Effector CD8-positive, alpha-beta T cell (primary cell): ENCODE measurements at regions not wholly inside any gene's neighbourhood (a gene's known extent, or its start where the extent isn't known, plus 50 kb on each side); places are given as distances from the start of the nearest gene placed in this dataset.
"Not testable (repeated sequence)": the region's sequence is repeated elsewhere in the genome, so short reads cannot be mapped to it uniquely, and the experiment has no call there.

Experiments
- DNase-seq: peaks from one replicate; lab custom pipeline; 2025; lab: John Stamatoyannopoulos, UW

DNA sequence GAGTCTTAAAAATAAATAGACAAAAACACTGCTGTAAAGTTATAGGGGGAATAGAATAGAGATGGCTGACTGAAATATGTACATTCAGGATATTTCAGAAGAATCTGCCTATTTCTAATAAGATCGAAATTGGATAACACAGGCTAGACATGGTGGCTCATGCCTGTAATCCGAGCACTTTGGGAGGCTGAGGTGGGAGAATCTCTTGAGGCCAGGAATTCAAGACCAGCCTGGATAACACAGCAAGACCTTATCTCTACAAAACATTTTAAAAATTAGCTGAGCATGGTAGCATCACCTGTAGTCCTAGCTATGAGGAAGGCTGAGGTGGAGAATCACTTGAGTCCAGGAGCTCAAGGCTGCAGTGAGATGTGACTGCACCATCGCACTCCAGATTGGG, 146.6 kb upstream of the CCDC150 start:
- DNase-seq: no peak

DNA sequence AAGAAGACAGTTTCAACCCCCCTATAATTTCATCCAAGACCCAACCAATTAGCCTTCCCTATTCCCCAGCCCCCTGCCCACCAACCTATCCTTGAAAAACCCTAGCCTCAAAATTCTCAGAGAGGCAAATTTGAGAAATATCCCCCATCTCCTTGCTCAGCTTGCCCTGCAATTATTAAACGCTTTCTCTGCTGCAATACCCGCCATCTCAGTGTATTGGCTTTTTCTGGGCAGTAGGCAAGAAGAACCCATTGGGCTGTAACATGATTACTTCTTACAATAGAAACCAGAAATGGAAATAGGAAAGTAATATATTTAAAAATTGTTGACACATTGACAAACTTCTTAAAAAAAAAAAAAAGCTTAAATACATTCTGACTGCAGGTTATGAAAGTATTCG, 140.6 kb upstream of the CCDC150 start:
- DNase-seq: no peak

DNA sequence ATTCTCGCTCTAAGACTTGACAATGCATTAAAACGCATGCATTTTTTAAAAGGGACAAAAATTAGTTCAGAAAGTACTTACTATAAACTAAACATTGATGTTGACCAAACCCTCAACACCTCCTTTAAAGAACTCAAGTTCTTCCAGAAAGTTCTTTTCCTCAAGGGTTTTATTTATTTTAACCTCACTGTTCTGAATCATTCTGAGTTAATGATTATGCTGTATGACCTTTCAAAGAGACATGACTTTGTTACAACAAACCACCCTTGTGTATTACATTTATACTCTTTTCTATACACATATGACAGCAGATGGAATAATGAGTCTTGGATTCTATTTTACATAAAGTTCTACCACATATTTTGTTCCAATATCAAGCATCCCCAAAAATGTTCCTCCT, 139.8 kb upstream of the CCDC150 start:
- no peak for DNase-seq

DNA sequence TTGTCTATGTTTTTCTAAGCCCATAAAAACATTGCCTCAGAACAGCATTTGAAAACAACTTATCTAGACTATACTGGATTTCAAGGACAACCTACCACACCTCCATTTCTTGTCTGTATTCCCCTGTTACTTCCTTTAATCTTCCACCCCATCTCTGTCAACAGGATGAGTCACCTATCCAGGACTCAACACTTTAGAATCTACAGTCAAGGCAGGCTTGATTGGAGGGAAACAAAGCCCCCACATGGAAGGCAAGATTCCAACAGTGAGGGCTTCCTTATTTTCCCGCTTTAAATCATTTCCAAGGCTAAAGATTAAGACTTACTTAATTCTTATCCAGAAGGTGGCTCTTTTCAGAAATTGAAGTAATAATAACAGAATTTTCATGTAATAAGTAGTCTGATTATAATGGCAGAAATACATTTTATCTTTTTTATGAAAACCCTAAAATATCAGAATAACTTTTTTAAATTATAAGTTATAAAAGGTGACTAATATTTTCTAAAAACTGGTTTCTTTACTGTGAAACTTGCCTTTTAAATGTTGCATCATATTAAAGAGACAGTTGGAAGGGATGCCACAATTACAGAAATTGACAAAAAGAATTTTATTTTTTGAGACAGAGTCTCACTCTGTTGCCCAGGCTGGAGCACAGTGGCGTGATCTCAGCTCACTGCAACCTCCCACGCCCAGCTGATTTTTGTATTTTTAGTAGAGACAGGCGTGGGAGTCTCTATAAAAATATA, 138.7 kb upstream of the CCDC150 start:
- DNase-seq: no peak

DNA sequence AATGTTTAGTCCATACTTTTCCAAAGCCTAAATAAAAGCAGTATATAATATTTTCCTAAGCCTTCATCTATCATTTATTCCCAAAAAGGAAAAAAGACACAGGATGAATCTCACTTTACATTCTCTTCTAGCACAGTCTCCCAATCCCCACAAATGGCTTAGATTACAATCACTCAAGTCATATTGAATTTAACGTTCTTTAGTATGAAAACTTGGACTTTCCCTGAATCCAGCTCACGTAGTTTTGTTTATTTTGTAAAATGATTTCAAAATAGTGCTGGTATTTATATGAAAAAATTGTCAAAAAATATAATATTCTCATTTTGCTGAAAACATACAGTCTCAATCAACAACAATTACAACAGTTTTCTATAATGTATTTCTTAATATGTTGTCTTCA, 137.7 kb upstream of the CCDC150 start:
- DNase-seq: no peak

DNA sequence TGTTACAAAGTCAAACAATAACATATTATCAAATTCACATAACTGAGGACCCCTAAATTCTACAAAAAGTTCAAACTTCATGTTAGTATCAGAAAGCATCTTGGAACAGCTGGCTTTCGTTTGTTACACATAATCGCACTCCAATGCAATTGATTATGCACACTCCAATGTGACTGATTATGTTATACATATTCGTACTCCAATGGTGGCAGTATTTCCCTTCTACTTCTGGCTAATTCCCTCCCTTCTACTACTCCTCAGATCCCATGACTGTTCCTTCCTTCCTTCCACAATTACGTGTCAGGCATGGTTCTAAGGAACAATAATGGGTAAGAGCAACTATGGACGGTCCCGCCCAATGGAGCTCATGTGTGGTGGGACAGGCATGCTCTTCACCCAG, 137.1 kb upstream of the CCDC150 start:
- no peak for DNase-seq

DNA sequence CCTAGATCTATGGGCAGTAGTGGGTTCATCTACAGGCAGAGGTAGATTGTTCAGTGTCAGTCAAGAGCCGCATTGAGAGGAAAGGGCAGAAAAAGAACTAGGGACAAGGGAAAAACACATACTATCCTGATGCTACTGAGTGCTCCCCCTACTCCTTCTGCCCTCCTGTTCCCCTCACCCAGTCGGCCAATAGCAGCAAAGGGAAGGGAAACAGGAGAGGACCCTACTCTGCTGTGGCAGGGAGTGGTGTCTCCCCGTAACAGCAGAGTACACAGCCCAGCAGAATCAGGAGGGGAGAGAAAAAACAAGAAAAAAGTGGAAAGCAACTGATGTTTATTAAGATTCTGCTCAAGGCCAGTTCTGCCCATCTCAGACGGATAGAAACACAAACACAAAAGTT, 136.1 kb upstream of the CCDC150 start:
- no peak for DNase-seq

DNA sequence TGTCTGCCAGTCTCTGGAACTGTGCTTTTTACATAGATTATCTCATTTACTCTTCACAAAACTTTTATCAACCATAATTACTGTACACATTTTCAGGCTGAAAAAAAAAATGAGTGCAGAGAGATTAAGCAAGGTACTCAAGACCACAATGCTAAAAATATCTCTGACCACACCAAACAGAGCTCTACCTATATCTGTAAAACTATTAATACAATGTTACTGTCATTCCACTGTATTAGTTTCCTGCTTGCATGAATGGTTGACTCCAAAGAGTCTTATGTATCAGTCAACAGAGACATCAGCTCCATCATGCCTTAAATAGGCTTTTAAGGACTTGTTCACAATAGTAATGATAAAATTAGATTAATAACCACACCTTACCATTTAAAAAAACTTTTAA, 134.7 kb upstream of the CCDC150 start:
- no peak for DNase-seq

DNA sequence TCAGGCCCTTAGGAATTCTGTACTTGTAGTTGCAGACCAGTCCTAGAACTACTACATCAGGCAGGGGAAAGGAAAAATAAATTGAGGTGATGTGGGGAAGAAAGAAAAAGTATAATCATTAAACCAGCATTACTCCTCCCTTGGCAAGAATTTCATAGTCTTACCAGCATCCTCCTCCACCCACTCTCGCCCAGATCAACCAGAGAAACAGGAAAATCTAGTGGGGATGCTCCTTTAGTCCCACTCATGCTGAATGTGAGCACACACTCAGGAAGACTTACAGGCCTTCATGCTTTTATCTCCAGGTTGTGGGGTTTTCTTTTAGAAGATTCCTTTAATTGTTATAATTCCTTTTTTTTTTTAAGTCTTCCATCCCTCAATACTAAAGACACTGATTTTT, 129.3 kb upstream of the CCDC150 start:
- DNase-seq: no peak

DNA sequence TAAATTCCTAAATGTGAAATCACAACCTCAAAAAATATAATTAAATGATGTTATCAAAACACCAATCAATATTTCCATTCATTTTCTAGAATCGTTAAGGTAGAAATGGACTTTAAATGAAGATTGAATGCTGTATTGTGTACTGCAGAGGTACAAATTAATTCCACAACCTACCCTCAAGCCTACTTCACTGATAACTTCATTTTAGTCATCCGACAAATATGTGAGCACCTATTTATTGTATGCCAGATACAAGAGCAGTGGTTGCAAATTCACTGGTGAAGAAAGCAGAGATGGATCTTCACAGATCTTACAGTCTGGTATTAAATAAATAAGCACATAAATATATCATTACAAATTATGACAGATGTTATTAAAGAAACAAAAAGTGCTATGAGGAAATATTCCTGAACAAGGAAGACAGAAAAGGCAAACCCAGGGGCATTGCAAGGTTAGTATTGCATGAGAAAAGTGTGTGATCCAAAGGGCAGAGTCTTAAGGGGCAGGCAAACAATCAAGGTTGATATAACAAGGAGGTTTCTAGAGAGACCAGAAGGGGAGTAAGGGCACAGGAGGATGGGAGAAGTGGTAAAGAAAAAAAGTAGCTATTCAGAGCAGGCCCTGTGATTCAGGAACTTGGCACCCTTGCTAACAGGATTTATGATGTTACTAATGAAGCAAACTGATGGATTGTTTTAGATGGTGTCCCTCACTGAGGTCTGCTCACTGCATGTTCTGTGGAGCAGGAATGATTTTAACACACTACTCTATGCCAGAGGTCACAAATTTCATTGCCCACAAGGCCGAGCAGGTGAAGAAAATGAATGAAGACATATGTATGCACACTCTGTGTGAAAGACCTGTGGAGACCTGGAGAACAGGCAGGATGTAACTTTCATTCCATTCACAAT, 128.0 kb upstream of the CCDC150 start:
- DNase-seq: no peak

DNA sequence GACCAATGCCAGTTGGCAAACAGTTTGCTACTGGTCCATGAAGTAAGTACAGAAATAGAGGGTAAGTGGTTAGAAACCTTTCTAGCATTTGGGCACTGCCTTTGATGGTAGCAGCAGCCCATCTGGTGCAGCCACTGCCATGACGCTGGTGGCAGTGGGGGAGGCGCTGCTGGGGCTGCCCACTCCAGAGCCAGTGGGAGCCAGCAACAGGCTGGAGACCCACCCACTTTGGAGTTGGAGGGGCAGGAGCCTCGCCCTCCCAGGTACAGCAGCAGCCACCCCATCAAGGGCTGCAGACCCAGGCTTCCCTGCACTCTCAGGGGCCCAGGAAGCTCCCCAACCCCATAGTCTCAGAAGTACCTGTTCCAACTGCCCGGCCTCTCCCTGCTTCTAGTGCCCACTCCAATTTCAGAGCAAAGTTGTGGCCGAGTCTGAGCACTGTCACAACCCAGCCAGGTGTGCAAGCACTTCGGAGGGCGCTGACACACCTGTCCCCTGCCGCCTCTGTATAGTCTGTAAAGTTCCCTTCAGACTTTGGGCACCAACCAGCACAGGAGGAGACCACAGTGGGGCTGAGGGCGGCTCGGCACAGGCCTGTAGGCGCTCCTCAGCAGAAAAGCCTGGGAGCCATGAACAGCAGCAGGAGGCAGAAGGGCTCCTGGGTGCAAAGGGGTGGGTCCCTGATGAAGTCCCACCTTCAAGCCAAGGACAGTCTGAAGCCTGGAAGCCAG, 125.6 kb upstream of the CCDC150 start:
- DNase-seq: no peak

DNA sequence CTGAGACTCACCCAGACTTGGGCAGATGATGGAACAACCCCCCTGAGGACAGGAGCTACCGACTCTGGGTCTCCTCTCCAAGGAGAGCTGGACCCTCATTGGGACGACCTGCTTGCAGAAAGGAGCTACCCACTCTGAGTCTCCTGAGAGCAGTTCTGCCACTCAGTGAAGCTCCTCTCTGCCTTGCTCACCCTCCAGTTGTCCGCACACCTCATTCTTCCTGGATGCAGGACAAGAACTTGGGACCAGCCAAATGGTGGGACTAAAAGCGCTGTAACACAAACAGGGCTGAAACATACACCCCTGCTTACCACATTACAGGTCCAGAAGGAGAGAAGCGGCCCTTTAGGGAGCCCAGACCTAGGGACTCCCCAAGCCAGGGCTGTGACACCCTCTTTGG, 124.9 kb upstream of the CCDC150 start:
- no peak for DNase-seq

DNA sequence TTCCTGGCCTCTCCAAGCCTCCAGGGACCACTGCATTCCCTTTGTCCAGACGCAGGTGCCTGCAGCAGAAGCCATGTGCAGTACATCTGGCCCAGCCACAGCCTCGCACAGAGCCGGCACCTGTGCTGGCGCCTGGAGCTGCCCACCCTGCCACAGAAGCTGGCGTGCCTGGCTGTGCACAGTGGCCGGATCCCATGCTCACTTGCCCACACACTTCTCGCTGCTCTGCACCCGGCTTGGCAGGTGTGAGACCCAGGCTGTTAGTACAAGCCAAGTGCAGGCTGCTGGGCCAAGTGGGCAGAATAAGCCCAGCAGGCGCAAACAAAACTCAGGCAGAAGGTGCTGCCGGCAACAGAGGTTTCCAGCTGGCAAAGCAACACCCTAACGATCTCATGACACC, 124.5 kb upstream of the CCDC150 start:
- DNase-seq: no peak

DNA sequence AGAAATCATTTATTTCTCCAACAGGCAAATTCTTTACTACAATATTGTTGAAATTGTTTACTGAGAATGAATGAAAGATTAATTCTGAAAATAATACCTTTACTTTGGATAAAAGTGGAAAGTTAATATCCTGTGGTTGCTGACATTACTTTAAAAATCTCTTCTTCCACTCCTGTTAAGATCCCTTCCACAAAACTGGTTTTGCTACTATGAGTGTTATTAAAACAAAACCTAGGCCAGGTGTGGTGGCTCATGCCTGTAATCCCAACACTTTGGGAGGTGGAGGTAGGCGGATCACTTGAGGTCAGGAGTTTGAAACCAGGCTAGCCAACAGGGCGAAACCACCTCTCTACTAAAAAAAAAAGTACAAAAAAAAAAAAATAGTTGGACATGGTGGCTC, 123.9 kb upstream of the CCDC150 start:
- DNase-seq: no peak

DNA sequence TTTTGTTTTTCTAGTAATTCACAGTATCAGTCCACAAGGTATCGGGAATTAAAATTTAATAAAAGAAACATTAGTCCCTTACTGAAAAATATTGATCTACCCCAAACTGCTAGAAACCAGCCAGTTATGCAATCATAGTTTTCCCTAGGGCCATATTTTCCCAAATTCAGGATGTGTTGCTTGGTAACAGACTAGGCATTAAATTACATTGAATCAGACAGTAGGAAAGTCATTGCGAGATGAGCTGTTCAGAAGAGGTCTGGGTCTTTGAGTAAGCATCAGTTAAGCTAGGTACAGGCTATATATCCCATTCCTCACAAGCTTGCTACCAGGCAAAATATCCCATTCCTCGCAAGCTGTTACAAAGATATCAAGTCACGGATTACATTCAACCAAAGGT, 123.0 kb upstream of the CCDC150 start:
- no peak for DNase-seq

DNA sequence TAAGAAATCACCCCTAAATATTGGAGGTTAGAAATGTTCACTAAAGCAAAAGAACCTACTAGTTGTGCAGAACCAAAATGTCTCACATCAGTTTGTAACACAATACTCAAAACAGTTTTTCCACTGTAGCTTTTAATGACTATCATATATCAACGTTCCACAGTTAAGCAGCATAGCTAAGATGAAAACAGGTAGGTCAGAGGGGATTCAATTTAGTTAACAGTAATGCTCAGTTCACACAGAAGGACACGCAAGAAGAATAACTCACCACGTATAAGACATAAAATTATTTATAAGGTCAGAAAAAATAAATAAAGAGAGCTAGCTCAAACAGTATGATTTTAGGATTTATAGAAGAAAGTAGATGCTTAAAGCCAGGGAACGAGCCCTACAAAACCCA, 118.9 kb upstream of the CCDC150 start:
- DNase-seq: no peak

DNA sequence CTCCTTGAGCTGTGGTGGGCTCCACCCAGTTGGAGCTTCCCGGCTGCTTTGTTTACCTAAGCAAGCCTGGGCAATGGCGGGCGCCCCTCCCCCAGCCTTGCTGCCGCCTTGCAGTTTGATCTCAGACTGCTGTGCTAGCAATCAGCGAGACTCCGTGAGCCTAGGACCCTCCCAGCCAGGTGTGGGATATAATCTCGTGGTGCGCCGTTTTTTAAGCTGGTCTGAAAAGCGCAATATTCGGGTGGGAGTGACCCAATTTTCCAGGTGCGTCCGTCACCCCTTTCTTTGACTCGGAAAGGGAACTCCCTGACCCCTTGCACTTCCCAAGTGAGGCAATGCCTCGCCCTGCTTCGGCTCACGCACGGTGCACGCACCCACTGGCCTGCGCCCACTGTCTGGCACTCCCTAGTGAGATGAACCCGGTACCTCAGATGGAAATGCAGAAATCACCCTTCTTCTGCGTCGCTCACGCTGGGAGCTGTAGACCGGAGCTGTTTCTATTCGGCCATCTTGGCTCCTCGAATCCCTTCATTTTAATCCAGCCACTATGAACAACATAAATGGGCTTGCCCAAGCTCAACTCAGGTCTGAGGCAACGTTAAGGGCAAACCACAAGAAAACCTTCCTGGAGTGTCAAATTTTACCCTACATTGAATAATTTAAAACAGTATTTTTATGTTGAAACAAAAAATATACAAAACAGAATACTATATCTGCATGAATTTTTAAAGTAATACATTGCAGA, 112.4 kb upstream of the CCDC150 start:
- DNase-seq: not testable (repeated sequence)

DNA sequence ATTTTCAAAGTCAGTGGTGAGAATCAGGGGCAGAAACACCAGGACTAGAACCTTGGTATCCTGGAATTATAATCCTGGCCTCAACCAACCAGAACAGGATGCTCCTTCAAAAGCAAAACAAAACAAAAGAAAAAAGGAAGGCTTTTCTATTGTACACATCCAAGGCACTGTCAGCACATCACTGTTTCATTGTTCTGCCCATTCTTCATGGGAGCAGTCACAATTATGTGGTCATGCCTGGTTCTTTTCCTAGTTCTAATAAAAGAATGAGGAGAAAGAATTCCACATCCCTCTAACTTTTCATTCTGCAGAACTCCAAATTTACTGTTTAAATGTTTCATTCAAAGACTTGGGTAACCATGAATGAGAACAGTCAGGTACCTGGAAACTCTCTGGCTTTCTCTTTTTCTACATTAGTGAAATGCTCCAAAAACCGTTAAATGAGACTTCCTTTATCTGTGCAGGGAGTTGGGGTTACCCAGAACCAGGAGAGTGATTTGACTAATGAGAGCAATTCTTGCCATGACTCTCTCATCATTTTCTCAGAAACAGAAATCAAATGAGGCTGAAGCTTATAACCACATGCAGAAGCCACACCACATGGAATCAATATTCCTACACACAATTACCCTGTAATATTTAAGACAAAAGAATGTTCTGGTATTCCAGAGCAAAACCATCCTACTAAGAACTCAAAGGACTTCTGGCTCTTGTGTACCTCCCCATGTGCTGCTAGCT, 110.9 kb upstream of the CCDC150 start:
- no peak for DNase-seq

DNA sequence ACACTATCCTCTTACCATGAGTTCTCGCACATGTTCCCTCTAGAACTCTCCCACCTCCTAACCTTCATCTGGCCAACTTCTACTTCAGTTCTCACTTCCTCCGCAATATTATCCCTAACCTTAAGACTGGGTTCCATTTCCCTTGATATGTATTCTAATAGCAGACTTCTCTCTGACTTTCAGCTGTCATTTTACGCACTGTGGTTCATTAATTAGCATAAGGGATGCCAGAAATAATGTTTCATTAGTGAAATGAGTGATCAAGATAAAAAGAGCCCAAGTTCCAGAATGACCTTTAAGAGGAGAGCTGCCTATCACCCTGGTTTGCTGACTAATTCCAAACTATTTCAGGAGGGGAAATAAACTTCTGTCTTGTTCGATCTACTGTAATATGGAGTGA, 108.6 kb upstream of the CCDC150 start:
- no peak for DNase-seq

DNA sequence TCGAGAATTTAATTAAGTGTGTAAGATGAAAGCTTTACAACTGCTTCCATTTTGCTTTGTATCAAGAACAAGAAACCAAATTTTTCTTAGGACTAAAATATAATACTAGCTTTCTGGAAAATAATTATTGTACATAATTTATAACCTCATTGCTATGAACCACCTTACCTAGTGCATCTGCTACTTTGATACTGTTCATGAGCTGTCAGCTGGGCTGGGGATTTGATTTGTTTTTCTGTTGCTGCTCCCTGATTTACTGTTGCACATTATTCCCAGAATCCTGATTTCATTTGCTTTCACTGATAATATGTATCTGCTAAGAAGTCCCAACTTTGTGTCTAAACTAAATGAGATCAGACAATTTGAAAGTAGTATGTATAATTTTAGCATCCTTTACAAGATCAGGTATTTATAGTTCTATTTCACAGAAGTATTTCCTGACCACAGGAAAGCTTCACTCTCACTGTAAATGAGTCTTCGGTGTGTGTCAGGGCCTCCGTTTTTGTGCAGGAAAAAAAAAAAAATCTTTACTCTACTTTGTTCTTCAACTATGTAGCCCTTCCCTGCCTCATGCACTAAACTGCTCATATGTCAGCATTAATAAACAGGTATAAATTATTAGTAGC, 105.6 kb upstream of the CCDC150 start:
- no peak for DNase-seq

DNA sequence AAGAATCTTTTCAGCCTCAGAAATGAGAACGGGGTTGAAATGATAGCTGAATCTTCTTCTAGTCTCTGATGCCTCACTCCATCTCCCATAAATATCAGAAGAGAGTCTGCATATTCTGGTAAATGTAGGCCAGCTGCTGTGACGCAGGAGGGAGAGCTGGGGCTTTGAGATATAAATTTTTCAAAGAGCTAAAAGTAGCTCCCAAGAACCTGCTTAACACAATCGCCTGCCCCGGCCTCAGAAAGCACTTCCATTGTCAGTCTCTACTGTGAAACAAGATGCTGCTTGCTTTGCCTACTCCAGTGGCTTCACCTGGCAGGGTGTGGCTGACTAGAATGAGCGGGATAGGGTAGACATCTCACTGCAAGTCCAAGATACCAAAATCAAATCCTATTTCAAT, 105.0 kb upstream of the CCDC150 start:
- no peak for DNase-seq
